ENCODE measurements at regions not wholly inside any gene's neighbourhood (a gene's known extent, or its start where the extent isn't known, plus 50 kb on each side); places are given as distances from the start of the nearest gene placed in this dataset.
"Not testable (repeated sequence)": the region's sequence is repeated elsewhere in the genome, so short reads cannot be mapped to it uniquely, and the experiment has no call there.

- H3K27ac ChIP-seq (ENCODE audit: insufficient read length, low read depth, low read length) = no peak overlapping the region
- H2BK5ac ChIP-seq (ENCODE audit: insufficient read length, low read length) = no peak overlapping the region
- H3K27me3 ChIP-seq (ENCODE audit: insufficient read depth, low read length) = no peaks in the 10 kb centered on the region
- H3K4me1 Mint-ChIP-seq = no peaks in the 10 kb centered on the region
- no peaks in the 10 kb centered on the region for H3K79me1 ChIP-seq (ENCODE audit: insufficient read depth, low read depth, low read length, poor library complexity, severe bottlenecking)
- no peak overlapping the region for H3K18ac ChIP-seq (ENCODE audit: insufficient read length, low read depth, low read length)
- H3K27me3 Mint-ChIP-seq (ENCODE audit: low read depth) = no peaks in the 10 kb centered on the region
- H3K4me1 ChIP-seq (ENCODE audit: insufficient read depth, low read length) = no peaks in the 10 kb centered on the region
- H3K14ac ChIP-seq (ENCODE audit: insufficient read depth, low read length) = no peak overlapping the region
- no peak overlapping the region for H3K4me2 ChIP-seq (ENCODE audit: insufficient read depth, insufficient read length, low read length)
- no peaks in the 10 kb centered on the region for H3K36me3 Mint-ChIP-seq (ENCODE audit: insufficient read depth in 1 of 3, low read depth in 3 of 3)
- H3K4me3 Mint-ChIP-seq = no peak overlapping the region
- no peak overlapping the region for H2AK5ac ChIP-seq (ENCODE audit: insufficient read length, low read length)
- no CpG with 5 or more reads among the region's 3 CpGs for WGBS (ENCODE audit: extremely low coverage, insufficient read length, low lambda C conversion rate)
- no peak overlapping the region for H2BK15ac ChIP-seq (ENCODE audit: low read depth, low read length)
- no peak overlapping the region for H2BK20ac ChIP-seq (ENCODE audit: low read depth, low read length, poor library complexity, severe bottlenecking)
- no peak for DNase-seq
- no peaks in the 10 kb centered on the region for H3K9me3 ChIP-seq (ENCODE audit: control insufficient read depth, low read depth, low read length)
- no peaks in the 10 kb centered on the region for H3K23me2 ChIP-seq (ENCODE audit: insufficient read length, low read depth, low read length, poor library complexity, severe bottlenecking)
- H4K20me1 ChIP-seq (ENCODE audit: control insufficient read depth, insufficient read depth, insufficient read length) = no peaks in the 10 kb centered on the region
- no peak overlapping the region for H2BK120ac ChIP-seq (ENCODE audit: low read depth, low read length, poor library complexity, severe bottlenecking)
- no peak overlapping the region for H4K8ac ChIP-seq (replicated peaks; ENCODE audit: insufficient read length, low read depth, low read length)
- H3K56ac ChIP-seq (ENCODE audit: insufficient read length, low read depth, low read length) = no peak overlapping the region
- H3K4ac ChIP-seq (ENCODE audit: low read depth, low read length) = no peak overlapping the region
- H3T11ph ChIP-seq (ENCODE audit: low read length) = no peak overlapping the region
- no peaks in the 10 kb centered on the region for H3K79me2 ChIP-seq (ENCODE audit: insufficient read depth, low read length)
- no peak overlapping the region for H2BK12ac ChIP-seq (ENCODE audit: insufficient read length, low read depth, low read length)
- peaks cover 2 to 3% of the 10 kb centered on the region in 2 experiments; a peak in 1 of 5 replicates for H3K9me3 Mint-ChIP-seq
- H4K5ac ChIP-seq (ENCODE audit: insufficient read length, low read depth, low read length) = no peak overlapping the region
- H3K27ac Mint-ChIP-seq = no peak overlapping the region
- TF ChIP-seq CTCF (conservative IDR thresholded peaks at IDR 0.05) = no peak
- H2AFZ ChIP-seq (ENCODE audit: low read length) = no peak overlapping the region
- no peak overlapping the region for H4K91ac ChIP-seq (ENCODE audit: insufficient read length, low read depth, low read length)
- H3K23ac ChIP-seq (ENCODE audit: insufficient read length, low read depth, low read length) = no peak overlapping the region
- no peak overlapping the region for H3K9ac ChIP-seq (ENCODE audit: extremely low read depth, insufficient read length, low read length)
Measured at GRCh38 chr12:74033531-74033930, 504.1 kb upstream of the ATXN7L3B start.

DNA sequence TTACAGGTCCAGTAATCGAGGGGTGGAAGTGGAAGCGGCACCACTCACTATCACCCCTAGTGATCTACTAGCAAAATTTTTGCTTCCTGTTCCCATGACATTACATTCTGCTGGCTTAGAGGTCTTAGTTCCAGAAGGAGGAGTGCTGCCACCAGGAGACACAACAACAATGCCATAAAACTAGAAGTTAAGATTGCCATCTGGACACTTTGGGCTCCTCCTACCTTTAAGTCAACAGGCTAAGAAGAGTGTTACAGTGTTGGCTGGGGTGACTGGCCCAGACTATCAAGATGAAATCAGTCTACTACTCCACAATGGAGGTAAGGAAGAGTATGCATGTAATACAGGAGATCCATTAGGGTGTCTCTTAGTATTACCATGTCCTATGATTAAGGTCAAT is 498.5 kb upstream of the ATXN7L3B start:
- H3K79me2 ChIP-seq (ENCODE audit: insufficient read depth, low read length); H3K27ac ChIP-seq (ENCODE audit: insufficient read length, low read depth, low read length); H4K91ac ChIP-seq (ENCODE audit: insufficient read length, low read depth, low read length); H3K14ac ChIP-seq (ENCODE audit: insufficient read depth, low read length); H3K36me3 Mint-ChIP-seq (ENCODE audit: insufficient read depth in 1 of 3, low read depth in 3 of 3); H3K23ac ChIP-seq (ENCODE audit: insufficient read length, low read depth, low read length); H3K4me1 Mint-ChIP-seq; H2AK5ac ChIP-seq (ENCODE audit: insufficient read length, low read length); H2BK15ac ChIP-seq (ENCODE audit: low read depth, low read length); H3K9me3 Mint-ChIP-seq; H2BK120ac ChIP-seq (ENCODE audit: low read depth, low read length, poor library complexity, severe bottlenecking); H3K9ac ChIP-seq (ENCODE audit: extremely low read depth, insufficient read length, low read length); H3K18ac ChIP-seq (ENCODE audit: insufficient read length, low read depth, low read length); H4K5ac ChIP-seq (ENCODE audit: insufficient read length, low read depth, low read length); H2AFZ ChIP-seq (ENCODE audit: low read length); H3K4me3 Mint-ChIP-seq; H3K27me3 Mint-ChIP-seq (ENCODE audit: low read depth); H3K9me3 ChIP-seq (ENCODE audit: control insufficient read depth, low read depth, low read length); H3K27me3 ChIP-seq (ENCODE audit: insufficient read depth, low read length); H3K4me2 ChIP-seq (ENCODE audit: insufficient read depth, insufficient read length, low read length); H2BK5ac ChIP-seq (ENCODE audit: insufficient read length, low read length); H4K20me1 ChIP-seq (ENCODE audit: control insufficient read depth, insufficient read depth, insufficient read length); H3K4me1 ChIP-seq (ENCODE audit: insufficient read depth, low read length); H2BK20ac ChIP-seq (ENCODE audit: low read depth, low read length, poor library complexity, severe bottlenecking); DNase-seq; H3K56ac ChIP-seq (ENCODE audit: insufficient read length, low read depth, low read length); H3K27ac Mint-ChIP-seq; H3K23me2 ChIP-seq (ENCODE audit: insufficient read length, low read depth, low read length, poor library complexity, severe bottlenecking); H3K4ac ChIP-seq (ENCODE audit: low read depth, low read length); H3K79me1 ChIP-seq (ENCODE audit: insufficient read depth, low read depth, low read length, poor library complexity, severe bottlenecking); H2BK12ac ChIP-seq (ENCODE audit: insufficient read length, low read depth, low read length); H4K8ac ChIP-seq (replicated peaks; ENCODE audit: insufficient read length, low read depth, low read length); H3T11ph ChIP-seq (ENCODE audit: low read length): not testable (repeated sequence)
- no CpG with 5 or more reads among the region's 2 CpGs for WGBS (ENCODE audit: extremely low coverage, insufficient read length, low lambda C conversion rate)

Data from H9 (cell line).